ENCODE measurements at regions not wholly inside any gene's neighbourhood (a gene's known extent, or its start where the extent isn't known, plus 50 kb on each side); places are given as distances from the start of the nearest gene placed in this dataset.
A peak's percentile ranks its signal among the peaks of the same experiment; 100 is the strongest.

DNA sequence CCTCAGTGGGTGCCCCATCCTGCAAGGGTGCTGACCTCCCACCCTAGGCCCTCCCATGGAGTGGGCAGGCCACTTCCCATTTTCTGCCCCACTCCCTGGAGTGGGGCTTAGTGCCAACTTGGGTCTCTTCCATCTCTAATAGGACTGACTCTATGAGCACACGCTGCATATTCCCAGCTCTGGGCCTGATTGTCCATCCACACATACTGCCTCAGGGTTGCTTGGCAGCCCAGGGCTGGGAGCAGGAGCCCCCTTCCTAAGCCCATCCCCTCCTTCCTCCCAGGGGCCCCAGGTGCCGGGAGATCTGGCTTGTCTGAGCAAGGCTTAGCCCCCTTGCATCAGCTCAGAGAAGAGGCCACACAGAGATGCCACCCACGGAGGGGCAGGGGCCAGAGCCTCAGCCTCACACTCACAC lies 55.1 kb downstream of the PJA1 start:
- DNase-seq = no peak

- DNase-seq = no peak
Observed at GRCh38 chrX:69109706-69110105, 55.5 kb downstream of the PJA1 start.

DNA sequence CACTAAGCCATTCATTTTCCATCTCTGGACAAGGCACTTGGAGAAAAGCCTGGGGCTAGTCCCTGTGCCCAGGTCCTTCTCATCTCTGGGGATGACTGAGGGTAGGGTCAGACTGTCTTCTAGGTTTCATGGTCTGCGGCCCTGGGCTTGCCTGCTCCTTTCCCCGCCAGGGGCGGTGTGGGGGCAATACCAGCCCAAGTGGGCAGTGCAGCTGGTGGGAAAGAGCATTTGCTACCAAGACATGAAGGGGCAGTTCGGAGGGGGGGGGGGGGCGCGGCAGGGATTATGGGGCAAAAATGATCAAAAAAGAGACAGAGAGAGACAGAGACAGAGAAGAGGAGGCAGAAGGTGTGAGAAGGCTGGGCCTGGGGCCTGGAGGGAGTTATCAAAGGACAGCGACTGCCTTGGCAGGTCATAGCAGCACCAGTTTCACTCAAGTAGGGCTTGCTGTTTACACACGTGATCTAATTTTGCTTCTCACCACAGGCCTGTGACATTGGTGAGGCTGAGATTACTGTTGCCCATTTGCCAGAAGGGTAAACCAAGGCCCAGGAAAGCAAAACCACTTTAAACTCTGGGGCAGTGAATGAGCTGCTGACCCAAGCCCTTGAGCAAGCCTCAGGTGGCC lies 56.1 kb downstream of the PJA1 start:
- DNase-seq = no peak

DNA sequence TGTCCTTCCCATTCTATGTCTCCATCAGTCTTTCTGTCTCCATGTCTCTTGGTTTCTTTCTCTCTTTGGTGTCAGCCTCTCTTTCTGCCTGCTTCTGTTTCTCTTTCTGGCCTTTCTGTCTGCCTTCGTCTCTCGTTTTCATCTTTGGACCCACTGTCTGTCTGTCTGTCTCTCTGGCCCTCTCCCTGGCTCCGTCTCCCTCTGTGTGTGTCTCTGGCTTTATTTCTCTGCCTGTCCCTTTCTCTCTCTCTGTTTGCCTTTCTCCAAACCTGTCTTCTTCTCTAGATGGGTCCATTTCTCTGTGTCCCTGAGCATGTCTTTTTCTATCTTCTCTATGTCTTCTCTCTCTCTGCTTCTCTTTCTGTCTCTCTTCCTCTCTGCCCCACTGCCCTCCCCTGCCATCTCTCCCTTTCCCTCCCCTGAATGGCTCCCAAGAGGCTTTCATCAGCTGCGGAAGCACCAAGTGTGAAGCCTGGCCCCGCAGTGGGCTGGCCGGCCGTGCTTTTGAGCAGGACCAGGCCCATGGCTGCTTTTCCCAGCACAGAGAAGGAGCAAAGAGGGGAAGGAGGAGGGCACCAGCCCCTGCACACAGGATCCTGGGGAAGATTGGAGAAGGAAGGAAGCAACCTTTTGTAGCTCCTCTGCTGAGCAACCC lies 57.4 kb downstream of the PJA1 start:
- no peak for DNase-seq

DNA sequence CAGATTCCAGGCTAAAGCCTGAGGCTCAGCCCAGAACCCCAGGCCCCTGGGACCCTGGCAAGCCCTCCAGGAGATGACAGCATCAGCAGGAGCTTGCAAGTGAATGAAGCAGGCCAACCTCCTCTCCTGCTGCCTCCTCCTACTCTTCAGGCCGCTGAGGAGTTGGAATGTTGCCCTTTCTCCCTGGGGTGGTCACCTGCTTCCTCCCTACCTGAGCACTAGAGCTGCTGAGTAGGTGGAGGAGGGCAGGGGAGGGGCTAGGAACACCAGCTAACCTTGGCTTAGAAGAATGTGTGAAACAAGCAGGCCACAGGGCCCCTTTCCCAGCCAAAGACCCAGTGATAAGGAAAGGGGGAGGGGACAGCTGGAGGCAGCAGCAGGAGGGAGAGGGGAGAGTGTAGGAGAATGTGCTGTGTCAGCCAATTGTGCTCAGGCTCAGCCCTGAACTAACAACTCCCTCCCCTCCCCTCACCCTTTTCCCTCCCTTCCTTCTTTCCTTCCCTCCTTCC lies 58.0 kb downstream of the PJA1 start:
- DNase-seq = no peak

DNA sequence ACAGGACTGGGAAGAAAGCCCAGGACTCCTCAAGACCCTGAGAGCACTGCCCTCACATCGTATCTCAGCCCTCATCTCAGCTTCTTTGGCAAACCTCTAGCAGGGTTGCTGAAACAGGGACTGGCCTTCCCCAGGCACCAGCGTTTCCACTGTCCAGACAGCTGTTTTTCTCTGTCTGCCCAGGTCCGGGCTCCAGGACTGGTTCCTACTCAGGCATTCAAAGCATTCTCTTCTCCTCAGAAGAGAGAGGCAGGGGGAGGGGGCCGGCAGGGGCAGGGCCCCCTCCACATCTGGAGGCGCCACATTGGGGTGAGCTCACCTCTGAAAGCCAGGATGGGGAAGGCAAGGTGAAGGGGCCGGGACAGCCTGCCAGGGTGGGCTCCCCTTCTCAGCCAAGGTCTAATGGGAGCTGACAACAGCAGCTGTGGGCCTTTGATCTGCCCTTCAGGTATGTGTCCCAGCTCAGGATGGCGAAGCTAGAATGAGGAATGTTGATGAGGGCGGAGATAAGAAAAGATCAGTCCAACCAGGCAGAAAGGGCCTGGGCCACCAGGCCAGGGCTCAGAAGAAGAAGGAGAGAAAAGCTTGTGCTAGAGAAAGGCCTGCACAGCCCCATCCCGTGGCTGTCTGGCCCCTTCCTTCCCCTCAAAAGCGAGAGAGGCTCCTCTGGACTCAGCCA lies 60.4 kb downstream of the PJA1 start:
- no peak for DNase-seq

DNA sequence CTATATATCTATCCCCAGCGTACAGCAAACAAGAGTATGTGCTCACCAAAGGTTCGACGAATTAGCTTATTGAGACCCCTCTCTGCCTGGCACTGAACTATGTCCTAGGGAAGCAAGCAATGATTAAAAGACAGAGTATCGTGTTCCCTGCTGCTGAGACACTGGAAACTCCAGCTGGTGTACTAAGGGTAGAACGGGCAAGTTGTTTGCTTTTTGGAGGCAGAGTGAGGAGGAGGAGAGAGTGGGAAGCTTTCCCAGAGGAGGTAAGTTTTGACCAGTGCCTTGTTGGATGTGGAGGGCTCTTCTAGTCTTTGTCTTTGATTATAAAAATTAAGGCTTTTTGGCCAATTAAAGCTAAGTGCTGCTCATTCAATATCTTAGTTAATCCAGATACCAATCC lies 61.7 kb downstream of the PJA1 start:
- no peak for DNase-seq

DNA sequence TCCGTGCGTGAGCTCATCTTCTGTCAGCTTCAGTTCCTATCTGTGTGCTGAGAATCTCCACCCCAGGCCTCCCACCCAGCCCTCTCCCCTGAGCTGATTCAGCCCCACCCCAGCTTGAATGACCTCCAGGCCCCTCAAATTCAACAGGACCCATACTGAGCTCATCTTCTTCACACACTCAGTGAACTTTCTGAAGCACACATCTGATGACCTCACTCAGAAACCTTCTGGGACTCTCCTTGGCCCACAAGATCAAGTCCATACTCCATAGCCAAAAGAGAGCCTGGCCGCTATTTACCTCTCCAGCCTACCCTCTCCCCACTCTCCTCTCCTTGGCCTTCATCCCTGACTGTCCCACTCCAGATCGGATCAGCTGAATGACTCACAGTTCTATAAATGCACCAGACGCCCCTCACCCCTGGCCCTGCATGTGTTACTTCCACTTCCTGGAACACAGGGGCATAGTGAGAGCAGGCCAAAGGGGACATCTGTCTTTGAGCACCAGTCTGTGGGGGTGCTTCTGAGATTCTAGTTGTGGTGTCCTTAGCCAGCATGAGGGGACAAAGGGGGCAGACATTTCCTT lies 62.5 kb downstream of the PJA1 start:
- no peak for DNase-seq

- DNase-seq = no peak
Observed at GRCh38 chrX:69101683-69102251, 63.5 kb downstream of the PJA1 start.

DNA sequence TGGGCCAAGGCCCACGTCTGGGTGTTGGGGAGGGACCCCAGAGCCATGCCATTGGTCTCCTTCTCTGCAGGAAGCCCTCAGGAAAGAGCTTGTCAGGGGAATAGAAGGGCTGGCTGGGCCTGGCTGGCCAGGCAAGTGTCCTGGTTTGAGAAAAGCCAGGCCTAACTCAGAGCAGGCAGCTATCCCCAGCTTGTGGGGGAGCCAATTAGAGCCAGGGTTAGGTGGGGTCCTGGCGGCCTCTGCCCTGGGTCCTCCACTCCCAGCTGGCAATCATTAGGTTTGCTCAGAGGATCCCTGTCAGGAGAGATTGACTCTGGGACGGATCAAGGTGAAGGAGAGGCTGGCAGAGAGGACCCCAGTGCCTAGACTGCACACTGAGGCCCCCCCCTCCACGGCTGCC lies 64.8 kb downstream of the PJA1 start:
- DNase-seq = no peak

GRCh38 chrX:69097451-69098236 lies 67.6 kb downstream of the PJA1 start:
- no peak for DNase-seq

DNA sequence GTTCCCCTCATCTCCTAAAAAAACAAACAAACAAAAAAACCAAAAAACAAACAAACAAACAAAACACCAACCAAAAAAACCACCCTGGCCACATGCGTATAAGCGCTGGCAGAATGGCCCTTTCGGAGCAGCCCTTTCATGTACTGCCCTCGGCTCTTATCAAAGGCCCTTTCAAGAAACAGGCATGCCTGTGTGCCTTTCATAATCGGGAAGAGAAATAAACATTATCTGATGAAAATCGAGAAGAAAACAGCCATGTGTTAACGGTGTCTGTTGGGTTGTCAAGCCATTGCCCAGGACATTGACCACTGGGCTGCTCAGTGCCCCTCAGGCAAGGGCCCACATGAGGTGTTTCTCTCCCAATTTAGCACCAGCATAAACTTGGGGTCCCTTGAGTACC lies 68.3 kb downstream of the PJA1 start:
- no peak for DNase-seq

DNA sequence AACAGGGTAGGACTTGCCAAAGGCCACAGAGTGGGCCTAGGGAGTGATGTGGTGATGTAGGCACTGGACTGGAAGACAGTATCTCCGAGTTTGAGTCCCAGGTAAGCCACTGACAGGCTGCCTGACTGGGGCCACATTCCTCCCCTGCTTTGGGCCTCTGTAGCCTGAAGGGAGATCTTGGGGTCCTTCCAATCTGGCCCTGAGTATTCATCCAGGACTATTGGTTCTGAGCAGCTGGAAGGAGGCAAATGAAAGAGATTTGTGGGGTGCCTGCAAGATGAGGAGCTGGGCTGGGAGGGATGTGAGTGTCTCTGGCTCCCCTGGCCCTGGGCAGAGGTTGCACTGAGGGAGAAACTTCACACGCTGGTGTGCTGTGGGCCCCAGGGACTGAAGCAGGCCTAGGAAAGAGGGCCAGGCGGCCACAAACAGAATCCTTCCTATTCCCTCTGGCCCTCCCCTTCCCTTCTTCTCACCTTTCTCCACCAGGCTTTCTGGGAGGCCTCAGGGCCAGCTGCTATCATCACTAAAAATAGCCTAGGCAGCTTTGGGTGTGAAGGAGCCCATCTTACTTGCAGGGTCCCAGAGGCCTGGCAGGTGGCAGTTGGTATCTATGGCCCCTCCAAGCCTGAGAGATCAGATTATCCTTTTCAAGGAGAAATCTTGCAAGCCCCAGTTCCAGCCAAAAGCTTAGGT lies 70.1 kb downstream of the PJA1 start:
- no peak for DNase-seq

DNA sequence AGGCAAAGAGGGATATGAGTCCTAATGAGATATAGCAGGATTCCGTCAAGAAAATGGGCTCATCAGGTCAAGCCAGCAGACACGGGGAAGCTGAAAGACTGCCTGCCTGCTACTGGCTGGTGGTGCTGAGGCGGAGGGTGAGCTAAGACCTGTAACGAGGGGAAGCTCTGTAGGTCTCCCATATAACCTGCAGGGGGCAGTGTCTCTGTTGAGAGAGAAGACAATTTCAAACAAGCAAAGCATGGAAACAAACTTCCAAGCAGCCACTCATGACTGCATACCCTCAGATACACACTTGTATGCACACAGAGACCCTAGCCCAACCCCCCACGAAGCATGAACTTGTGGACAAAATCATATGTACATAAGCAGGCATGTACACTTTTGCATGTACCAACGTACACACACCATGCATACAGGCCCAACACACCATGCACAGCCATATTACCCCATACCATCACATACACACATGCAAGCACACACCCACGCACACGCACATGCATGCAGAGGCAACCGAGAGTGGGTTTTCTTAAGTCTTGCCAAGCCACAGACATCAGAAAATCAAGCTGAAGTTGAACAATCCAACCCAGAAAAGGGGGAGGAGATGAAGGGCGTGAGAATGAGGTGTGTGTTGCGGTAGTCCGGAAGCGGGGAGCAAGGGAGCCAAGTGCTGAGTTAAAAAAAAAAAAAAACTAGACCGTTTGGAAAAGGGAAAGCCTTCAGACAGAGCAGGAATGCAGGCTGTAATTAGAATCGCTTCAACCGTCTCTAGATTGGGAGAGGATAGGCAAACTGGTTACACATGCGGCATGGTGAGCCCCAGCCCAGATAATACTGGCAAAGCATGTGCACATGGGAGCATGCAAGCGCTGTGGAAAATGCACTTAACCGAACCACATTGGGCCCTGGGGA lies 71.0 kb downstream of the PJA1 start:
- peak in 1 of 2 experiments; percentile 5 for DNase-seq

DNA sequence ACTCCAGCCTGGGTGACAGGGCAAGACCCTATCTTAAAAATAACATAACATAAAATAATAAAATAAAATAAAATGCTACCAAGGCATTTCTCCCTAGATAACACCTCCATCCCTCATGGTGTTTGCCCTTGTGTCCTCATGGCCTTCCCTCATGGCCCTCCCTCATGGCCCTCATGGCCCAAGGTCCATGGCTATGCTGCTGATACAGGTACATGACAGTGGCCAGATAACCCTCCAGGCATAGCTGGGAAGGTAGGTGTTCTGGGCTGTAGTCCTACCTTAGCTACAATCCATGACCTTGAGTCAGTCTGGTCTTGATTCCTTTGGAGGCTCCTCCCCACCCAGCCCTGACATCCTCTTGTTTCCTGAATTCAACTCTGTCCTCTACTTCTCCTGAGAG lies 75.2 kb downstream of the PJA1 start:
- DNase-seq = no peak

GRCh38 chrX:69089203-69089602 lies 76.0 kb downstream of the PJA1 start:
- DNase-seq = no peak

DNA sequence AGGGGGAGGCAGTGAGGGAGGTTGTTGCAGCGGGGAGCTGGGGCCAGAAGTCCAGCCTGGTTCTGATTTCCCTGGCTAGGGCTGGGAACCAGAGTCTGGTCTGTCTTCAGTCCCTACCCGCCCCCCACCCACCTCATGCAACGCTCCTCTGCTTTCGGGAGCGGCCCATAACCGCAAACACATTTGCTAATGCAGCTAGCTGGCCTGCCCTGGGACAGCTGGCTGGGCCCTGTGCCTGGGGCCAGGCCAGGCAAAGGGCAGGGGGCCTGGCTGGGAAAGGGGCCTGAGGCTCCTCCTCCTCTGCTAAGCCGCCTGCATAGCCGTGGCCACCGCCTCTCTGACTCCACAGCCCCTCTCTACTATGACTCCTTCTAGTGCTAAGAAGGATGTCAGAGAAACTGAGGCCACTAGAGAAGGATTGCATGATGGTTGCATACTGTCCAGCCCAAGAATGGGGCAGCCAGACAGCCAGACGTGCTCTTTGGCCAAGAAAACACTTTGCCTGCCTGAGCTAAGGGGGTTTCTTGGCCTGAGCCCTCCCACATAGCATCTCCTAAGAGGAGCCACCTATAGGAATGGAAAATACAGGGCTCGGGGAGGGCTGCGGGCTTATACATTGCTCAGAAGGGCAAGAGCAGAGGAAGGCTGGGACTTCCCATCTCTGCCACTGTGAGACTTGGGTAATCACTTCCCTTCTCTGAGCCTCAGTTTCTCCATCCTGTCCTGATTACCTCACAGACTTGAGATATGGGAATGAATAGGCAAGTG lies 76.9 kb downstream of the PJA1 start:
- no peak for DNase-seq

DNA sequence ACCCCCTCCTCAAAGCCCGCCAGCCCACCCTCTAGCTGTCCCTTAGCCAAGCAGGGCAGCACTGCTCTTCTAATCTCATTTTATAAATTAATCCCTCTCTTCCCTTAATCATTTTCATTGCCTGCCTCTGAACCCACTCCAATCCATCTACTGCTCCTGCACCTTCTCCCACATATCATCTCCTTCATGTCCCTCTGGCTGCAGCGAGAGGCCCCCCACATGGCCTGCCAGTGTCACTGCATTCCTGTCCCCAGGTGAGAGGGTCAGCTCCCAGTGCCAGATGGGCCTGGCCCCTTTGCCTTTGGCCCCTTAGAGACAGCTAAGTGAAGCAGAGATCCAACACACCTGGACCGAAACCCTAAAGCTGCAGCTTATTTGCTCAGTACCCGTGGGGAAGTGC lies 79.4 kb downstream of the PJA1 start:
- no peak for DNase-seq

DNA sequence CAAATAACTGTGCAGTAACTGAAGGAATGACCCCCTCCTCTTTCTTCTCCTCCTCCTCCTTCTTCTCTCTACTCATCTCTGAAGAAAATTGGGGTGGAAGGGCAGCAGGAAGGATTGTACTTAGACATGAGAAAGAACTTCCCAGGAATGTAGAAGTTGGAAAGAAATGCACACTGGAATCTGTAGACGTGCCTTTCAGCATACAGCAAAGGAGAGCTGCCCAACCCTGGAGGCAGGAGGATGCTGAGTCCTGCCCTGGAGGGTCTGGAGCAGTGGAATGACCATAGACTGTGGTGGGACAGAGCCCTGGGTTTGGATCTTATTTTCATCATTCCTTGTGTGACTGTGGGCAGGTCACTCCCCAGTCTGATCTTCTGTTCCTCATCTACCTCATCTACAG lies 80.1 kb downstream of the PJA1 start:
- DNase-seq = no peak

GRCh38 chrX:69083801-69084200 lies 81.5 kb downstream of the PJA1 start:
- DNase-seq = no peak

All from SW 1271 (cell line).